ENCODE measurements at regions not wholly inside any gene's neighbourhood (a gene's known extent, or its start where the extent isn't known, plus 50 kb on each side); places are given as distances from the start of the nearest gene placed in this dataset.

GRCh38 chr12:93245543-93245942 lies 132.2 kb upstream of the NUDT4 start:
- ChIA-PET CTCF (no interaction called here), POLR2A (no interaction called here)

- ChIA-PET POLR2A (no interaction called here), CTCF (no interaction called here)
Measured at GRCh38 chr12:93247313-93247991, 130.3 kb upstream of the NUDT4 start.

- POLR2A ChIA-PET, result no interaction called here
- CTCF ChIA-PET, result no interaction called here
Measured at GRCh38 chr12:93252221-93252620, 125.5 kb upstream of the NUDT4 start.

GRCh38 chr12:93254911-93255310 lies 122.8 kb upstream of the NUDT4 start:
- ChIA-PET CTCF (no interaction called here), POLR2A (no interaction called here)

- CTCF ChIA-PET, result no interaction called here
Measured at GRCh38 chr12:93256256-93256969, 121.3 kb upstream of the NUDT4 start.

GRCh38 chr12:93261505-93262094 lies 116.1 kb upstream of the NUDT4 start:
- POLR2A ChIA-PET, result no interaction called here
- CTCF ChIA-PET, result interaction anchor here (0.6 kb wide), 1 partner anchor 1724 kb away, joined by 4 read pairs; no protein-coding TSS in a partner anchor

More at GRCh38 chr12:93256256-93256969, 121.3 kb upstream of the NUDT4 start:
- POLR2A ChIA-PET, result no interaction called here

- CTCF ChIA-PET, result no interaction called here
- POLR2A ChIA-PET, result no interaction called here
Measured at GRCh38 chr12:93272997-93273396, 104.7 kb upstream of the NUDT4 start.

- POLR2A ChIA-PET, result interaction anchor here (0.6 kb wide), 1 partner anchor 10 kb away, joined by 6 read pairs; no protein-coding TSS in a partner anchor
- CTCF ChIA-PET, result interaction anchor here (0.6 to 1.0 kb wide), 2 partner anchors 24 to 122 kb away, joined by 4 read pairs; no protein-coding TSS in a partner anchor
Measured at GRCh38 chr12:93273834-93274564, 103.7 kb upstream of the NUDT4 start.

- POLR2A ChIA-PET, result no interaction called here
- CTCF ChIA-PET, result no interaction called here
Measured at GRCh38 chr12:93274937-93275336, 102.8 kb upstream of the NUDT4 start.

- CTCF ChIA-PET, result no interaction called here
- POLR2A ChIA-PET, result no interaction called here
Measured at GRCh38 chr12:93275589-93275988, 102.1 kb upstream of the NUDT4 start.

- POLR2A ChIA-PET, result no interaction called here
- CTCF ChIA-PET, result no interaction called here
Measured at GRCh38 chr12:93279565-93280412, 97.9 kb upstream of the NUDT4 start.

GRCh38 chr12:93287149-93287548 lies 90.6 kb upstream of the NUDT4 start:
- ChIA-PET POLR2A (no interaction called here), CTCF (no interaction called here)

- ChIA-PET POLR2A (no interaction called here), CTCF (no interaction called here)
Measured at GRCh38 chr12:93288626-93289025, 89.1 kb upstream of the NUDT4 start.

- CTCF ChIA-PET, result no interaction called here
- POLR2A ChIA-PET, result no interaction called here
Measured at GRCh38 chr12:93290391-93290790, 87.3 kb upstream of the NUDT4 start.

GRCh38 chr12:93292213-93292612 lies 85.5 kb upstream of the NUDT4 start:
- ChIA-PET POLR2A (no interaction called here), CTCF (no interaction called here)

- ChIA-PET POLR2A (no interaction called here), CTCF (no interaction called here)
Measured at GRCh38 chr12:93292731-93293566, 84.8 kb upstream of the NUDT4 start.

- CTCF ChIA-PET, result no interaction called here
- POLR2A ChIA-PET, result no interaction called here
Measured at GRCh38 chr12:93297032-93297431, 80.7 kb upstream of the NUDT4 start.

- ChIA-PET POLR2A (no interaction called here), CTCF (interaction anchor here (0.7 kb wide), 1 partner anchor 24 kb away, joined by 4 read pairs; no protein-coding TSS in a partner anchor)
Measured at GRCh38 chr12:93297536-93297935, 80.2 kb upstream of the NUDT4 start.

- POLR2A ChIA-PET, result no interaction called here
- CTCF ChIA-PET, result no interaction called here
Measured at GRCh38 chr12:93299262-93299846, 78.4 kb upstream of the NUDT4 start.
